NCI-H82 treated with DMSO at 0.1 percent for 48 hours (cell line): ENCODE measurements at regions not wholly inside any gene's neighbourhood (a gene's known extent, or its start where the extent isn't known, plus 50 kb on each side); places are given as distances from the start of the nearest gene placed in this dataset.

Experiments used
- DNase-seq: peaks from one replicate; lab custom pipeline; 2025; ENCODE audit not compliant: unreplicated experiment; lab: John Stamatoyannopoulos, UW

DNA sequence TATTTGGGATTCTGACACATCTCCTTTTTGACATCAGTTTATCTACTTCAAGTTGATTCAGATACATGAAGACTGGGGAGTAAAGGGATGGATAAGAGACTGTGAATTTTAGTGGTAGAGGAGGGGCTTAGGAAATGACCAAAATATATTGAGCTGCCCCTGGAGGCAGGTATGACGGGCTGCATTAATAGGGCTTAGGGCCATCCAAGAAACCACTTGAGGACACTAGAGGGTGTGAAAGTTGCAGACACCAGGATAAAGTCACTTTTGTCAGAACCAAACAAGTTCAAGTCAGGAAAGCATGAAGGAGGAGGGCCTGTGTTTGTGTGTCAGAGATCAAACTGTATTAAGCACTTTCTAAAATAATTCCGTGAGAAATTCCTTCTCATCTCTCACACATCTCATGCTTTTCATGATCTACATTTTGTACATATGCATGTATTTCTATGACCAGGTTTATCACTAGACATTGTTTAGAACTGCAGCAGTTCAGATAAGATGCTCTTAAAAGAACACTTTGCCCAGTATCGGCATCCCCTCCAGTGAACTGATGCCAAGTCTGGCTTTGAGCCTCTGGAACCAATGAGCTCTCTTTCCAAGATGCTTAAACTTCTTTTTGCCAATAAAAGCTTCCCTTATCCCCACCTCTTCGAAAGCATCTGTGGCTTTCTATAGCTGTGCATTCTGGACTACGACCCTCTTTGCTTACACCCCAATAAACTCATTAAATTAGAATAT lies 136.9 kb downstream of the SLC38A1 start:
- no peak for DNase-seq

DNA sequence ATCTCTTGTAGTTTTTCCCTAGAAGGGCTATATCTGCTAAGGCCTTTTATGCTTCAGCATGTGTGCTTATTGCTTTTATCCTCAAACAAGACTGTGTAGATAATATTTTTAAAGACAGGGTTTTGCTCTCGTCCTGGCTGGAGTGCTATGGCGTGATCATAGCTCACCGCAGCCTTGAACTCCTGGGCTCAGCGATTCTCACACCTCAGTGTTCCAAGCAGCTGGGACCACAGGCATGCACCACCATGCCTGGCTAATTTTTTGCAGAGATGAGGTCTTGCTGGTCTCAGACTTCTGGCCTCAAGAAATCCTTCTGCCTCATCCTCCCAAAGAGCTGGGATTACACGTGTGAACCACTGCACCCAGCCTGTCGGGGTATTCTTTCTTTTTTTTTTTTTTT lies 137.3 kb upstream of the SCAF11 start:
- no peak for DNase-seq

DNA sequence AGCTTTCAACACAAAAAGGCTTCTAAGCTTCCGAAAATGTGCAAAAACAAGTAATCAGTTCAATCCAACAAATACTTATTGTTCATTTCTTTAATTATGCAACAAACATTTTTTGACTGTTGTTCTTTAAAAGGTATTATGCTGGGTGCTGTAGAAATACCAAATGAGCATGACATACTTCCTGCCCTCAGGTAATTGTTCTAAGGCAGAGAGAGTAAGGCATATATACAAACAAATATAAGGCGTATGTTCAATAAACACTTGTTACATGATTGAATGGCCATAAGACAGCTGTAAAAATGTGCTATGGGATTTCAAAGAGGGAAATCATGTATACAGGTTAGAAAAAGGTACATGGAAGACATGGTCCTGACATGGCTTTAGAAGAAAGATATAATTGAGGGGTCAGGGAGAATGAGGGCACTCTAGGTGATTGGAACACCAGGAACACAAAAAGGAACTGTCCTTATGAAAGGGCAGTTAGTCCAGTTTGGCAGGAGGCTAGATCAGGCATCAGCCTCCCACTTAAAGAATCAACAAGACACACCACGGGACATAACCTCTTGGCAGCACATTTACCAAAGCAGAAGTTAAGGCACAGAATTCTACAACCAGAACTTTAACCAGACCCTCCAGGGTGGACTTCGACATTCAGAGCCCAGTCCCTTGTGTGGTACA lies 135.8 kb upstream of the SCAF11 start:
- DNase-seq: no peak

DNA sequence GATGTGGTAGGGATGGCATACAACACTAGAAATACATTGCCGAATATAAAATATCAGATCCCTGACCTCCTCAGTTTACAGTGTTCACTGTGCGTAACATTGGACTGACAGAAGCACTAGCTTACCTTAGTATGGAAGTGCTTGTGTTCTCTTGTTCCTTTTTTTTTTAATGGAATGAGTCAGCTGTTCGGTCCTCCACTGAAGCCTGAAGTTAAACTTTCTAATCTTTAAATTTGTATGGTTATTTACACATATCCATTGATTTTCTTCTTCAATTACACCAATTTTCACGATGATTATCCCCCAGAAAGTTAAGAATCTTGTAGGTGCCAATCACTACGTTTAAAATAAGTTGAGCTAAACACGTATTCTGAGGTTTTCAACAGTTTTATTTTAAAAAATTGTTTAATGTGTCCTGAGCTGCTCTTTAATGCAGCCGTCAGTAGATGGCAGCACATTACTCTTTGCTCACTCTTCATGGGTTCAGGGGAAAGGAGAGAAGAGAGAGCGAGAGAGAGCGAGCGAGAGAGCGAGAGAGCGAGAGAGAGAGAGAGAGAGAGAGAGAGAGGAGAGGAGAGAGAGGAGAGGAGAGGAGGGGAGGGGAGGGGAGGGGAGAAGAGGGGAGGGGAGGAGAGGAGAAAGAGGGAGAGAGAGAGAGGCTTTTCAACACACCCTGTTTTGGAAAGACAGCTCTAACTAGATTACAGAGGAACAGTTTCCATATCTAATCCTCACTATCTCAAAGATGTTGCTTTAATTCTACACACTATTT lies 134.7 kb upstream of the SCAF11 start:
- peak; percentile 60 for DNase-seq

DNA sequence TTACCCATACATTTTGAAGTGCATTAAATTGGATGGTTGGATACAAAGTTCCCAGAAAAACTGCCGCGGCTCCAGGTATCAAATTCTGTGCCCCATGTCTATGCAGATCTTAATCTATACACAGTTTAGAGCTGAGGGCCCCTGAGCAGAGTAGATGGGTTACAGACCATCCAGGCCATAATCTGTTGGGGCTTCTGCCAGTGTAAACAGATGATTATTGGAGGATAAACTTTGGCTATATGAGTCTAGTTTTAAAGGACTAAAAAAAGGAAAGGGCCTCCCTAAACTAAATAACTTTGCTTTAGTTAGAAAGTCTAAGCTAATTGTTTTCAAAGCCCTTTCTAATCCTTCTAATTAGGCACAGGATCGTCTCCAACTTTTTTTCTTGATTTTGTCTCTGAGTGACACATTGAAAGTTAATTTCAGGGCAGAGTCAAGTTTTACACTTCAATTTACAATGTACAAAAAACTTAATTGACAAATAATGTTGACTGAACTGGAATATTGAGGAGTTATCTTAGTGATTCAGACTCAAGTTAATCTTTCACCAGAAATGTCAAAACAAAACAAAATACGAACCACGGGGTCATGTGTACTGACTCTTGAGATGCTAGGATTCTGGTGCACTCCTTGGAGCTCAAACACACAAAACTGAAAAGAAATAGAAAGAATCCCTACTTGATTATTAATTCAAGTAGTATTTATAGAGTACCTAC lies 133.9 kb upstream of the SCAF11 start:
- peak; percentile 40 for DNase-seq

DNA sequence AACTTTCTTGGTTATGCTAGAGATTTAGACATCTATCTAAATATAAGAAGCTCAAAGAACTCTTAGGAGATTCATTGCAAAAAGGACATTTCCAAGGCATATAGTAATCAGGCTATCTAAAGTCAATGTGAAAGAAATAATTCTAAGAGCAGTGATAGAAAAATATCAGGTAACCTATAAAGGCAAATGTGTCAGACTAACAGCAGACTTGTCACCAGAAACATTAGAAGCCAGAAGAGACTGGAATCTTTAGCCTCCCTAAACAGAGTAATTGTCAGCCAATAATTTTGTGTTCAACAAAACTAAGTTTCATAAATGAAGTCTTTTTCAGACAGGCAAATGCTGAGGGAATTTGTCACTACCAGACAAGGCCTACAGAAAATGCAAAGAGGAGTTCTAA lies 122.0 kb upstream of the SCAF11 start:
- no peak for DNase-seq

DNA sequence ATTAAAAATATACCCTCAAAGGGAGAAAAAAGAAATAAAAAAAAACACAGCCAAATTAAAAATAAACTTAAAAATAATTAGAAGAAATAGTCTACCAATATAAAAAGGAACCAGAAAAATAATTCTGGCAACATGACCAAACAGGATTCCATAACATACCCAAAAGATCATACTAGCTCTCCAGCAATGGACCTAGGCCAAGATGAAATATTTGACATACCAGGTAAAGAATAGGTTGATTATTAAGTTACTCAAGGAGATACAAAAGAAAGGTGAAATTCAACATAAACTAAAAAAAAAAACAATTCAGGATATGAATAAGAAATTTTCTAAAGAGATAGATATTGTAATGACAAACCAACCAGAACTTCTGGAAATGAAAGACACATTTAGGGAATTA lies 121.3 kb upstream of the SCAF11 start:
- DNase-seq: no peak

DNA sequence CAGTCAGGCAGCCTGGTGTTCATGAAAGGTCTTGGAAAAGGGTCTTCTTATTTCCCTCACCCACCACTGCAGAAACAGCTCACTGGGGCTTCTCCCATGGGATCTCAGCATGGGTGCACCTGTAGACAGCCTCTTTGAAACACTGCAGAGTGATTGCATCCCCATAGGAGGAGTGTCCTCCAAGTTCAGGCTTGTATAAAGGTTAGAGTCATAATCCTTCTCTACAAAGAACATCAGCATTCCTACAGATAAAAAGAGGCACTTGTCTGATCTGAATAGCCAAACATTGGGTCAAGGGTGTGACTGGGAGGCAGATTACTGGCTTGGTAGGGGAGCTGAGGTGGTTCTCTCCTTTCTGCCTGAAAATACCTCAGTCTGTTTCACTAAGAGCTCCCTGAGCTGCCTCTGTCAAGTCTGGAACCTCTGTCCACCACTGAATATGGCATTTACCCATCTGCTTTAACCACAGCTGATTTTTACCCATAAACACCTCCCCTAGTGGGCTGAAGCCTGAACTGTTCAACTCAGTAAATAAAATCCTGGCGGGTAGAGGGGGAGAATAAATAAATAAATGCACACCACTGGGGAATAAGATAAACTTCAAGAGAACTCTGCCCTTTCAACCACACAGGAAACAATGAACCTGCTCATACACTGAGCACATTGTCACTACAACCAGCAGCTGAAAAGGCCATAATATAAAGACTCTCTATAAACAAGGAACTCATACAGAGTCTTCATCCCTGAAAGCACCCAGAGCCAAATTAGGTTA lies 120.7 kb upstream of the SCAF11 start:
- no peak for DNase-seq

DNA sequence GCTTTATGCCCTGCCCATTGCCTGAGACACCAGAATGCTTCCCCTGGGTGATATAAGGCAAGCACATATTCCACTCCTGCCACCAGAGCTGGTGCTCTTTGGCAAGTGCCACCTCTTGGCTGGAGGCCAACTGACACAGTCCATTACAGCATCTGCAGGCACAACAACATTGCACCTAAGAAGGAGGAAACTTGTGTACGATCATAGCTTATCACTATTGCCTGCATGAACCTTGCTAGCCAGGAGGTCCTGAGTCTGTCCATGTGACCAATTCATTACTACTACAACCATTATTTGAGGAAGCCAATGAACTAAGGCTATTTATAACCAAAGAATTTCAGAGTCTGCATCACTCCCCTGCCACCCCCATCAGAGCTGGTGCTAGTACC lies 119.8 kb upstream of the SCAF11 start:
- DNase-seq: no peak

DNA sequence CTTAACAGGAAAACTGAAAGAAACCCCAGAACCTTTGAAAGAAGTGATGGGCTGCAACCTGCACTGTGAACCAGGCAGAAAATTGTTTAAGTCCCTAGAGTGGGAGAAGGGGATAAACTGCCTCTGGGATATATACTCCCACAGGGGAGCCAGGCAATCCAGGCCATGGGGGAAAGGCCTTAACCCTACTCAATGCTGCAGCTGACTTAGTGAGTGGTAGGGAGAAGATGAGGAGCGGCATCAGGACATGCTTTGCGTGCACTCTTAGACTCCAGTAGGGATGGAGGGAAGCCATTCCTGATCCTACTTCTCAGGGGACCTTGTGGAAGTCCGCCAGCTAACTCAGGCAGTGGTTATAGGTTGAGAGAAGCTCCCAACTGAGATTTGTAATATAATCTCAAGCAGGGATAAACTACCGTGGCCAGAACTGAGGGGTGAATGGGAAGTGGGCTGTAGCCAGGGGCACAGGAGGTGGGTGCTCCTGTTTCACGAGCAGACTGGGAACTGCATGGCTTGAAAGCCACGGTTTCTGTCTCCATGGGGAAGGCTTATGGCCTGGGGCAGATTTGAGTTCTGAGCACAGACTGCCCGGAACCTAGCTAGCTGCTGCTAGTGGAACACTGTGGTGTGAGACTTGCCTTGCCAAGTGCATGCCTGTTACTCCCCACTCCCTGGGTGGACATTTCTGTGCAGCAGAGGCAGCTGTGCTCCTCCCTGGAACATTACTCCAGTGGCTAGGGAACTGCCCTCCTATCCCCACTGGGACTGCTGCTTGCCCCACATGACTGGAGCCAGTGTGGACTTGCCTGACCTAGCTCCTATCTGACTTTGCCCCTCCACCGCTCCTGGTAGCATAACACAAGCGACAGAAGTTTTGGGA lies 119.2 kb upstream of the SCAF11 start:
- no peak for DNase-seq

DNA sequence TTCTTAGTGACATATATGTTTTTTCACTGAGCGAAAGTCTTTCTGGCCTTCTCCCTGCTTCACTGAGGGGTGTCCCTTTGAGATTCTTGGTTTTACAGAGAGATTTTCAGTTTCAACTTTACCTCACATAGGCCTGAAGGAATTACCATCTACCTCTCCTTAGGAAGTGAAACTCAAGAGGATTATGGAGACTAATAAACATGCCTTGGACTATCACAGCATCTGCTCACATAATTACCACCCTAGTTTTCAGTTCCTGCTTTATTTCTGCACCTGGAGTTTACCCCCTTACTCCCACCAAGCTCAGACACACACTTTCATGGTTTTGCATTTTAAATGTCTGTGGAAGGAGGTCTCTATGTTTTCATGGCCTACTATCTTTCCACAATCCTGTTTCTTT lies 118.3 kb upstream of the SCAF11 start:
- DNase-seq: peak; percentile 66

DNA sequence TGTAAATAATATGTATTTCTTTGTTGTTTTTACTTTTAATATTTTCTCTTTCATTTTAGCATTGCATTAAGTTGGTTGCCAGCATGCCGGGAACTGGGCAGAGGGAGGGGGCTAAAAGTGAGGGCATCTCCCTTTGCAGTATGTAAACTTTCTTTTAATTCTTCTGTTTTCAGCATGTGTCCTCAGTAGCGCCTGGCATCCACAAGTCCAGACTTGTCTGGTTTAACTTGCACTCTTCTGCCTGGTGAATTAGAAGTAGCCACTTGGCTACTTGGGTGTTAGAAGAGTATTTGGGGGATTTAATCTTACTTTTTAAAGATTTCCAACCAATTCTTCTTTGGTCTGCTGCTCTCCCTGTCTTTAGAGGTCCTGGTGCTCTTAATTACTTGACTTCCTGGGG lies 117.2 kb upstream of the SCAF11 start:
- no peak for DNase-seq

DNA sequence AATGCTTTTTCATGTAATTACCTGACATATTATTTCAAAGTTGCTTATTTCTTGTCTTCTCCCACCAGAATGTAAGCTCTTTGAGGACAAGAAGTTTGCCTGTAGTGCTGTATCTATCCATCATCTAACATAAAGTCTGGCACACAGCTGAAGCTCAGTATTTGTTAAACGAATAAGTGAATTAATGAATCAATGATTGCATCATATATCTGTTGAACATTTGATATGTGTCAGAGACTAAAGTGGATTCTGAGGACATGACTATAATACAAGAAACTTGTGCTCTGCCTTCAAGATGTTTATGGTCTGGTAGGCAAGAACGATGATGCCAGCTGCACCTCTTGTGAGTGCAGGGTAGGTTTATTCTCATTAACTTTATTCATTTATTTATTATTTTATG lies 115.4 kb upstream of the SCAF11 start:
- DNase-seq: no peak

DNA sequence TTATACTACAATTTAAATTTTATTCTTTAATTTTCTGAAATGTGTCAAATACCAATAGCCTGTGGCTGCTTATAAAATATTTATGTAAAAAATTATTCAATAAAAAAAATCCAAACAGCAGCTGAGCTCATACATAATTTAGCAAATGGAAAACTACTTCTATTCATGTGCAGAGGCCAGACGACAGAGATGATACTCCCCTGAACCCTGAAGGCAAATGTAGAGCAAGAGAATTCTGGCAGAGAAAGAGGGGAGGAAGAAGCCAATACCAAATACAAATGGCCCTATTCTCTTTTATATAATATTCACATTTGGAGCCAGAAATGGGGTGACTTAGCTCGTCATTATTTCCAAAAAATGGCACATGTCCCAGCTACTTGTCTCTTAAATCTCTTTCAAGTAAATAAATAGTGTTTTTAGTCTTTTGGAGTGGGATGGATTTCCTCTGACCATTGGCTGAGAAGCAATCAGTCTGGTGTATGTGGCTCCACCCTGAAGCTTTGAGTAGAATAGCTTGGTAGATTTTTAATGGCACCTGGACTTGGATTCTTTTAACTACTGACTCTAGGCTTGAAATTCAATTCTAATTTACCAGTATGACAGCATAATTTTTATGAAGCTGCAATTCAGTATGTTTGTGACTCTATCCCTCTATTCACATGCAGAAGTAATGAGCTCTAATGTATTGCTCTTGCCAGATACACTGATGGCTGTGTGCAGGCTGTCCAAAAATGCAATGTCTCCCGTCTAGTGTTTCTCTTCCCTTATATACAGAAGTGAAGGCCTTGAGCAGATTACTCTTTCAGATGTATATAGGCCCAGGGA lies 113.4 kb upstream of the SCAF11 start:
- no peak for DNase-seq

DNA sequence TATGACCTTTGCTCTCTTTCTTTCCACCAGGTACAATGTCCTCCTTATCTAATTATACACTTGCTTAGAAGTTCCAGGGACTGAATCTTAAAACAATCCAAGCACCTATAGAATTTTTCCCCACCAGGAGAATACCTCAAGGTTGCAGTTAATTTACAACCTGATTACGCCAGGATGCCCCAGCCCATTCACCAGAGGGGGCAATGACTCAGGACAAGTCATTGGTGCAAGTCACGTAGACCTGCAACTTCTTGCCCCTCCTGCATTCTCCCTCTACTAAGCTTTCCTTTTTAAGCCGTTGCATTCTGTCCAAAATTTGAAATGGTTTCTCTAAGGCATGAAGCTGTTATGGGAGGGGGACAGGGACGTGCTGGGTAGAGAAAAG lies 111.1 kb upstream of the SCAF11 start:
- DNase-seq: no peak

DNA sequence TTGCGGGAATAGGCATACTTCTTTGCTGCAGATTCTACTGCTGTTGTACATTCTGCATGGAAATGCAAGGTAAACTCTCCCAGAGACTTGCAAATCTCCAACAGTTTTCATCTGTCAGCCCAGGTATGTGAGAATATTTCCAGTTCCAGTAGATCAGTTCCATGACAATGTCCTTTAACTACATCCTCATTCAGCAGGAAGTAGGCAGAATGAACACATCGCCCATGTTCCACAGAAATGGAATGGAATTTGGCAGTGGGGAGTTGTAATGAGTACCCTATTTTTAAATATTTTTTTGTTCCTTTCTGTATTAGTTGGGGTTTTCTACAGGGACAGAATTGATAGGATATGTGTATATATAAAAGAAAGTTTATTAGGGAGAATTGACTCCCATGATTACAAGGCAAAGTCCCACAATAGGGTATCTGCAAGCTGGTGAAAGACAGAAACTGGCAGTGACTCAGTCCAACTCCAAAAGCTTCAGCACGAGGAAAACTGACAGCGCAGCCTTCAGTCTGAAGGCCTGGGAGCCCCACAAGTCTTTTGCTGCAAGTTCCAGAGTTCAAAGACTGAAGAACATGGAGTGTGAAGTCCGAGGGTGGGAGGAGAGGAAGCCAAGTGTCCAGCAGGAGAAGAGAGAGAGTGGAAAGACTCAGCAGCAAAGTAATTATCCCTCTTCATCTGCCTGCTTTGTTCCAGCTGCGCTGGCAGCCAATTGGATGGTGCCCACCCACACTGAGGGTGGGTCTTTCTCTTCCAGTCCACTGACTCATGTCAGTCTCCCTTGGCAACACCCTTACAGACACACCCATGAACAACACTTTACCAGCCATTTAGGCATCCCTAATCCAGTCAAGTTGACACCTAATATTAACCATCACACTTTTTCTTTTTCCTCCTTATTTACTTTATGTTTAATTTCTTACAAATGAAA lies 110.4 kb upstream of the SCAF11 start:
- no peak for DNase-seq

DNA sequence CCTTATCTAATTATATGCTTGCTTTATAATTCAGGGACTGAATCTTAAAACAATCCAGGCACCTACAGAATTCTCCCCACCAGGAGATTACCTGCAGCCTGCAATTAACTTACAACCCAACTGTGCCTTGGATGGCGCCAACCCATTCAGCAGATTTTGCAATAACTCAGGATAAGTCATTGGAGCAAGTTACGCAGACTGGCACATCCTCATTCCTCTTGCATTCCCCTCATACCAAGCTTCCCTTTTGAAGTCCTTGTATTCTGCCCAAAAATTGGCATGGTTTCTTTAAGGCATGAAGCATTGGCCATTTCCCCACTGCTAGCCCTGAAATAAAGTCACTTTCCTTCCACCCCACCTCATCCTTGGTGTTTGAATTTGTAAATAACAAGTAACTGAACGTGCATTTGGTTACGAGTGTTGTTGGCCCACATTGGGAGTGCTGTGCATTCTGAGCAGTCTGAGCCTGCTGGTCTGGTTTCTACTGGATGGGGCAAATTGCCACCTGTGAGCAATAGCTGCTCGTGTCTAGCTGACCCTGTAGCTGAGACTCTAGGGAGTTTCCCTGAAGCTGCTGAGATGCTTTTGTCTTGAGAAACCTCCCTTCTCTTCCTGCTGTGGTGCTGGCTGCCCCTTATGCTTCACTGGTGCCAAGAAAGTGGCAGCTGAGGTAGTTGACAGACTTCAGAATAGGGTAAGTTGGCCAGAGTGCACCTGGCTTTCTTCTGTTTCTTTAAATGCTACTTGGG lies 99.2 kb upstream of the SCAF11 start:
- no peak for DNase-seq
